ENCODE measurements at regions not wholly inside any gene's neighbourhood (a gene's known extent, or its start where the extent isn't known, plus 50 kb on each side); places are given as distances from the start of the nearest gene placed in this dataset.
A peak's percentile ranks its signal among the peaks of the same experiment; 100 is the strongest.

GRCh38 chr16:20259541-20259940 is 67.8 kb downstream of the GP2 start:
- TF ChIP-seq CTCF (conservative IDR thresholded peaks at IDR 0.05): no peak
- no peaks in the 10 kb centered on the region for H3K36me3 Mint-ChIP-seq (ENCODE audit: low read depth)
- peaks cover 20% of the 10 kb centered on the region for H3K27me3 Mint-ChIP-seq (ENCODE audit: low read depth)
- H3K4me3 Mint-ChIP-seq: no peak overlapping the region
- H3K27ac Mint-ChIP-seq (ENCODE audit: unreplicated experiment): no peak overlapping the region
- H3K9me3 Mint-ChIP-seq: peaks cover 3% of the 10 kb centered on the region
- no peak for DNase-seq (ENCODE audit: low read depth, low spot score)
- H3K4me1 Mint-ChIP-seq: no peaks in the 10 kb centered on the region

- no peaks in the 10 kb centered on the region for H3K36me3 Mint-ChIP-seq (ENCODE audit: low read depth)
- no peak for DNase-seq (ENCODE audit: low read depth, low spot score)
- peaks cover 12% of the 10 kb centered on the region for H3K27me3 Mint-ChIP-seq (ENCODE audit: low read depth)
- TF ChIP-seq CTCF (conservative IDR thresholded peaks at IDR 0.05): no peak
- H3K4me1 Mint-ChIP-seq: no peaks in the 10 kb centered on the region
- peak overlapping the region; percentile 58 for H3K27ac Mint-ChIP-seq (ENCODE audit: unreplicated experiment)
- H3K9me3 Mint-ChIP-seq: peaks cover 3% of the 10 kb centered on the region
- no peak overlapping the region for H3K4me3 Mint-ChIP-seq
Observed at GRCh38 chr16:20257234-20257633, 70.1 kb downstream of the GP2 start.

- H3K9me3 Mint-ChIP-seq: peaks cover 3% of the 10 kb centered on the region
- no peak overlapping the region for H3K4me3 Mint-ChIP-seq
Observed at GRCh38 chr16:20255002-20255401, 72.3 kb downstream of the GP2 start.

GRCh38 chr16:20253825-20254224 is 73.5 kb downstream of the GP2 start:
- Mint-ChIP-seq H3K27me3 (ENCODE audit: low read depth) (peaks cover 2% of the 10 kb centered on the region), H3K4me1 (no peaks in the 10 kb centered on the region), H3K4me3 (no peak overlapping the region), H3K9me3 (no peaks in the 10 kb centered on the region), H3K36me3 (ENCODE audit: low read depth) (no peaks in the 10 kb centered on the region), H3K27ac (ENCODE audit: unreplicated experiment) (no peak overlapping the region)
- TF ChIP-seq CTCF (conservative IDR thresholded peaks at IDR 0.05): no peak
- no peak for DNase-seq (ENCODE audit: low read depth, low spot score)

More at GRCh38 chr16:20255002-20255401, 72.3 kb downstream of the GP2 start:
- no peak overlapping the region for H3K27ac Mint-ChIP-seq (ENCODE audit: unreplicated experiment)
- TF ChIP-seq CTCF (conservative IDR thresholded peaks at IDR 0.05): no peak
- no peaks in the 10 kb centered on the region for H3K4me1 Mint-ChIP-seq
- DNase-seq (ENCODE audit: low read depth, low spot score): no peak
- peaks cover 7% of the 10 kb centered on the region for H3K27me3 Mint-ChIP-seq (ENCODE audit: low read depth)
- H3K36me3 Mint-ChIP-seq (ENCODE audit: low read depth): no peaks in the 10 kb centered on the region

- H3K4me3 Mint-ChIP-seq: no peak overlapping the region
- DNase-seq (ENCODE audit: low read depth, low spot score): no peak
- TF ChIP-seq CTCF (conservative IDR thresholded peaks at IDR 0.05): no peak
- peaks cover 2% of the 10 kb centered on the region for H3K27me3 Mint-ChIP-seq (ENCODE audit: low read depth)
- no peaks in the 10 kb centered on the region for H3K4me1 Mint-ChIP-seq
- no peak overlapping the region for H3K27ac Mint-ChIP-seq (ENCODE audit: unreplicated experiment)
- no peaks in the 10 kb centered on the region for H3K36me3 Mint-ChIP-seq (ENCODE audit: low read depth)
- H3K9me3 Mint-ChIP-seq: no peaks in the 10 kb centered on the region
Observed at GRCh38 chr16:20249211-20249610, 78.1 kb downstream of the GP2 start.

- no peak for TF ChIP-seq CTCF (conservative IDR thresholded peaks at IDR 0.05)
- H3K4me3 Mint-ChIP-seq: no peak overlapping the region
Observed at GRCh38 chr16:20247076-20247475, 80.2 kb downstream of the GP2 start.

More at GRCh38 chr16:20247076-20247475, 80.2 kb downstream of the GP2 start:
- Mint-ChIP-seq H3K27me3 (ENCODE audit: low read depth) (peaks cover 2% of the 10 kb centered on the region), H3K36me3 (ENCODE audit: low read depth) (no peaks in the 10 kb centered on the region), H3K4me1 (no peaks in the 10 kb centered on the region), H3K9me3 (no peaks in the 10 kb centered on the region), H3K27ac (ENCODE audit: unreplicated experiment) (no peak overlapping the region)
- no peak for DNase-seq (ENCODE audit: low read depth, low spot score)
